GM18909 (cell line): ENCODE measurements at regions not wholly inside any gene's neighbourhood (a gene's known extent, or its start where the extent isn't known, plus 50 kb on each side); places are given as distances from the start of the nearest gene placed in this dataset.

ENCODE experiments used
- ATAC-seq: cut with Tn5 transposase; IDR thresholded peaks from one replicate; pipeline ENCODE4 v1.9.1; 2021; ENCODE audit warnings: mild to moderate bottlenecking; ENCODE audit not compliant: unreplicated experiment, poor library complexity

- no peak for ATAC-seq
Observed at GRCh38 chr13:22039961-22040360, 369.1 kb downstream of the FGF9 start.

GRCh38 chr13:22040810-22041364, 370.0 kb downstream of the FGF9 start:
- peak; percentile 65 for ATAC-seq

- no peak for ATAC-seq
Observed at GRCh38 chr13:22041741-22042140, 370.9 kb downstream of the FGF9 start.

GRCh38 chr13:22047082-22047784, 376.4 kb downstream of the FGF9 start:
- ATAC-seq = no peak

- ATAC-seq = no peak
Observed at GRCh38 chr13:22047785-22048104, 376.9 kb downstream of the FGF9 start.

GRCh38 chr13:22049384-22049783, 378.5 kb downstream of the FGF9 start:
- ATAC-seq = no peak

- ATAC-seq = no peak
Observed at GRCh38 chr13:22050951-22051563, 380.2 kb downstream of the FGF9 start.

GRCh38 chr13:22053053-22053452, 382.2 kb downstream of the FGF9 start:
- ATAC-seq = no peak

- ATAC-seq = no peak
Observed at GRCh38 chr13:22055259-22055658, 384.4 kb downstream of the FGF9 start.

GRCh38 chr13:22060187-22060586, 389.3 kb downstream of the FGF9 start:
- ATAC-seq = no peak

GRCh38 chr13:22061371-22061805, 390.5 kb downstream of the FGF9 start:
- ATAC-seq = peak; percentile 73

GRCh38 chr13:22061806-22062391, 391.0 kb downstream of the FGF9 start:
- peak; percentile 80 for ATAC-seq

GRCh38 chr13:22062478-22063205, 391.8 kb downstream of the FGF9 start:
- no peak for ATAC-seq

GRCh38 chr13:22063416-22064124, 392.7 kb downstream of the FGF9 start:
- ATAC-seq = no peak

GRCh38 chr13:22064854-22065620, 394.2 kb downstream of the FGF9 start:
- ATAC-seq = no peak

GRCh38 chr13:22073718-22074117, 402.8 kb downstream of the FGF9 start:
- peak; percentile 77 for ATAC-seq

GRCh38 chr13:22074403-22074802, 403.5 kb downstream of the FGF9 start:
- no peak for ATAC-seq

GRCh38 chr13:22076658-22077057, 405.8 kb downstream of the FGF9 start:
- ATAC-seq = no peak

- no peak for ATAC-seq
Observed at GRCh38 chr13:22077205-22077683, 406.4 kb downstream of the FGF9 start.
